Upper lobe of right lung (tissue), 1 donor: ENCODE measurements at regions not wholly inside any gene's neighbourhood (a gene's known extent, or its start where the extent isn't known, plus 50 kb on each side); places are given as distances from the start of the nearest gene placed in this dataset.
"Not testable (repeated sequence)": the region's sequence is repeated elsewhere in the genome, so short reads cannot be mapped to it uniquely, and the experiment has no call there.

Source experiments
- ATAC-seq: fragments of 200-7000 bp; cut with Tn5 transposase; one replicate; pipeline ENCODE4 v1.9.1; 2020; ENCODE audit warnings: mild to moderate bottlenecking, moderate library complexity
- DNase-seq: peaks from one replicate; pipeline ENCODE4 v3.0.0-alpha.2; 2020
- H3K27ac ChIP-seq: fragments of 200-600 bp; one replicate; pipeline ENCODE4 v1.8.0; 2022
- H3K27me3 ChIP-seq: fragments of 200-600 bp; one replicate; pipeline ENCODE4 v1.8.0; 2022; ENCODE audit warnings: mild to moderate bottlenecking
- H3K36me3 ChIP-seq: fragments of 200-600 bp; one replicate; pipeline ENCODE4 v1.8.0; 2022
- H3K4me1 ChIP-seq: fragments of 200-600 bp; one replicate; pipeline ENCODE4 v1.8.0; 2022
- H3K4me3 ChIP-seq: fragments of 200-600 bp; one replicate; pipeline ENCODE4 v1.8.0; 2022; ENCODE audit warnings: mild to moderate bottlenecking
- H3K9me3 ChIP-seq: fragments of 200-600 bp; one replicate; pipeline ENCODE4 v1.8.0; 2022
- CTCF ChIP-seq: fragments of 200-600 bp; IDR thresholded peaks from one replicate; pipeline ENCODE4 v1.8.0; 2022; ENCODE audit warnings: antibody characterized with exemption
- intact Hi-C: fragments of 100-400 bp; cut with DNase I; formaldehyde crosslinking; loops from one replicate; pipeline ENCODE4 v1.11.0; 2022
- donor health status: DM: no; HTN: yes; CAD: no; lungs with severe emphysema.

- Histone ChIP-seq H3K36me3 (no peaks in the 10 kb centered on the region), H3K27me3 (no peaks in the 10 kb centered on the region), H3K9me3 (no peaks in the 10 kb centered on the region), H3K4me1 (no peaks in the 10 kb centered on the region), H3K27ac (no peak overlapping the region), H3K4me3 (no peak overlapping the region)
- DNase-seq (no peak), ATAC-seq (no peak)
- TF ChIP-seq CTCF: no peak
- intact Hi-C loops: no loop called here
These were observed 258.0 kb upstream of the SOX4 start for GRCh38 chr6:21335591-21335990.

- ATAC-seq (no peak), DNase-seq (no peak)
- no peaks in the 10 kb centered on the region for H3K27me3 ChIP-seq
- H3K4me1 ChIP-seq: no peaks in the 10 kb centered on the region
- no peak overlapping the region for H3K4me3 ChIP-seq
- intact Hi-C loops: no loop called here
- no peak for TF ChIP-seq CTCF
- H3K36me3 ChIP-seq: no peaks in the 10 kb centered on the region
- H3K27ac ChIP-seq: no peak overlapping the region
- no peaks in the 10 kb centered on the region for H3K9me3 ChIP-seq
These were observed 256.3 kb upstream of the SOX4 start for GRCh38 chr6:21337263-21337662.

- Histone ChIP-seq H3K9me3 (no peaks in the 10 kb centered on the region), H3K4me3 (no peak overlapping the region), H3K36me3 (no peaks in the 10 kb centered on the region), H3K27me3 (no peaks in the 10 kb centered on the region), H3K4me1 (no peaks in the 10 kb centered on the region), H3K27ac (no peak overlapping the region)
- DNase-seq: no peak
- peak; percentile 56 for ATAC-seq
- no peak for TF ChIP-seq CTCF
- intact Hi-C loops: no loop called here
These were observed 253.0 kb upstream of the SOX4 start for GRCh38 chr6:21340573-21340972.

- Histone ChIP-seq H3K4me3 (no peak overlapping the region), H3K4me1 (no peaks in the 10 kb centered on the region), H3K9me3 (no peaks in the 10 kb centered on the region), H3K27ac (peak overlapping the region; percentile 19), H3K36me3 (no peaks in the 10 kb centered on the region), H3K27me3 (no peaks in the 10 kb centered on the region)
- ATAC-seq: peak; percentile 64
- TF ChIP-seq CTCF: no peak
- intact Hi-C loops: no loop called here
- DNase-seq: peak; percentile 70
These were observed 251.6 kb upstream of the SOX4 start for GRCh38 chr6:21341910-21342309.

- Histone ChIP-seq H3K9me3 (no peaks in the 10 kb centered on the region), H3K36me3 (no peaks in the 10 kb centered on the region), H3K27ac (peak overlapping the region; percentile 19), H3K4me1 (no peaks in the 10 kb centered on the region), H3K4me3 (no peak overlapping the region), H3K27me3 (no peaks in the 10 kb centered on the region)
- no peak for TF ChIP-seq CTCF
- ATAC-seq: peak; percentile 96
- intact Hi-C loops: no loop called here
- no peak for DNase-seq
These were observed 251.1 kb upstream of the SOX4 start for GRCh38 chr6:21342501-21342900.

- H3K4me1 ChIP-seq, H3K36me3 ChIP-seq, H3K4me3 ChIP-seq, intact Hi-C loops, H3K9me3 ChIP-seq, H3K27me3 ChIP-seq, DNase-seq, ATAC-seq, H3K27ac ChIP-seq: not testable (repeated sequence)
These were observed 247.8 kb upstream of the SOX4 start for GRCh38 chr6:21345704-21346103.
